T47D (cell line): ENCODE measurements at regions not wholly inside any gene's neighbourhood (a gene's known extent, or its start where the extent isn't known, plus 50 kb on each side); places are given as distances from the start of the nearest gene placed in this dataset.

Source experiments
- DNase-seq, 2 experiments: peaks; one replicate each; pipeline versions ENCODE4 v3.0.0 to v3.0.0-alpha.2; 2011 to 2012; ENCODE audit warnings: low read depth in 1 of 2, low spot score in 1 of 2
- JUND ChIP-seq: IDR thresholded peaks from 2 replicates; pipeline ENCODE4 v1.6.1; 2012; ENCODE audit warnings: low read depth
- in situ Hi-C: cut with HindIII; loops from 2 replicates; pipeline ENCODE4 v1.10.0; 2016; ENCODE audit warnings: low sequenced_read_pairs, low pct_unique_long_range_greater_than_20kb

DNA sequence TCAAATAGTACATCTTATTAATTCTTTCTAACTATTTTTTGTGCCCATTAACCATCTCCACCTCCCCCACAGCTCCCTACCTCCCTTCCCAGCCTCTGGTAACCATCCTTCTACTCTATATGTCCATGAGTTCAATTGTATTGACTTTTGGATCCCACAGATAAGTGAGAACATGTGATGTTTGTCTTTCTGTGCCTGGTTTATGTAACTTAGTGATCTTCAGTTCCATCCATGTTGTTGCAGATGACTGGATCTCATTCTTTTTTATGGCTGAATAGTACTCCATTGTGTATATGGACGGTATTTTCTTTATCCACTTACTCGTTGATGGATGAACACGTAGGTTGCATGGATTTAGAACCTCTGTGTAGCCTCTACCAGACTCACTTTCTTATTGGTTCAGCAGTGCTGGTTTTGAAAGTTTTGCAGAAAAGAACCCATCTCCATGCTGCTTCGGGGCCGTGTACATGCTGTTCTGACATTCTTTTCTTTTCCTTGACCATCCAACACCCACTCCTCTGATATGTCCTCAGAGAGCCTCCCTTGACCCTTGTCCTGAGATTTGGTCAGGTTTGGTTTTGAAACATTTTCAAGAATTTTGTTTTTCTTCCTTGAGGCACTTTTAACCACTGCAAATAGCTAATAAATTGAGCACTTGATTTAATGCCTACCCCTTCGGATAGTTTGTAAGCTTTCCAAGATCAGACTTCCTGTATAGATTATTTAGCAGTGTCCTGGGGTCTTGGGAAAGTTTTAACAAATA, 231.2 kb upstream of the ZFP64 start:
- no peak for DNase-seq
- in situ Hi-C loops = no loop called here
- no peak for TF ChIP-seq JUND

DNA sequence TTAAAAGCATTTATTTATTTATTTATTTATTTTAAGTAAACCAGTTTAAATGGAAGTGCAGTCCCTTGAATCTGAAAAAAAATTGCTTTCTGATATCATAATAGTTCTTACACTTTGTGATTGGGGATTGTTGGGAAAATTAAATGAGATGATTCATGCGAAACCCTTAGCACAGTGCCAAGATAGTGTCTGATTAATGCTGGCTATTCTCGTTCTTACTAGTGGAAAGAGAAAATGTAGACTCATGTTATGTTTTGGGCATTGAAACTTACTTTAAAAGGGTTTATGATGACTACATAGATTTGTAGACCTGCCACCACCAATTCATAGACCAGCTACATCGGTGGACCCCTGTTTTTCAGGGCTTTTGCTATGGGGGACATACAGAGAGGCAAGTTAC, 229.2 kb upstream of the ZFP64 start:
- DNase-seq = no peak
- in situ Hi-C loops = no loop called here
- no peak for TF ChIP-seq JUND

DNA sequence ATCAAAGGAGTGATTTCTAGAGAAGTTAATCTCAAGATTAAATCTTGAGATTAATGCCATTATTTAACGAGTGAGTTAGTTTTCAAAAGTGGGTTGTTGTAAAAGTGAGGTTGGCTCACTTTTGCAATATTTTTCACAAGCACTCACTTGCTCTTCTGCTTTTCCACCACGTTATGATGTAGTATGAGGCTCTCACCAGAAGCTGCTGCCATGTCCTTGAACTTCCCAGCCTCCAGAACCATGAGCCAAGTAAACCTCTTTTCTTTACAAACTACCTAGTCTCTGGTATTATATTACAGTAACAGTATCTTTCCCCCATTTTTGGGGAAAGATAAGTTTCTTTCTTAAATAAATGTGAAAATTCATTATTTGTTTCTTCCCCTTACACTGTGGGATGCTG, 227.6 kb upstream of the ZFP64 start:
- in situ Hi-C loops = no loop called here
- no peak for DNase-seq
- no peak for TF ChIP-seq JUND

DNA sequence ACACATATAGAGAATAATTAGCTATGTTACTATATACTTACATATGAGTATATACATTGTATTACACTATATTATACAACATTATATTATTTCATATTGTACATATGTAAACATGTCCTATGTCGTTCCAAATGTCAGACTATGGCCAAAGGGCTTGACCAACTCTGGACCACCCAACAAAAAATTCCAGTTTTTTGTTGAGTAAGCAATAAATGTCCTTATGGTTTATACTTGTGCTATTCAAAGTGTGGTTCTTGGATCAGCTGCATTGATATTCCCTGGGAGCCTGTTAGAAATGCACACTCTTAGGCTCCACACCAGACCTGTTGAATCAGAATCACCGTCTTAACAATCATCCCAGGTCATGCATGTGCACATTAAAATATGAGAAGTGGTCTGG, 225.4 kb upstream of the ZFP64 start:
- TF ChIP-seq JUND = no peak
- in situ Hi-C loops = no loop called here

DNA sequence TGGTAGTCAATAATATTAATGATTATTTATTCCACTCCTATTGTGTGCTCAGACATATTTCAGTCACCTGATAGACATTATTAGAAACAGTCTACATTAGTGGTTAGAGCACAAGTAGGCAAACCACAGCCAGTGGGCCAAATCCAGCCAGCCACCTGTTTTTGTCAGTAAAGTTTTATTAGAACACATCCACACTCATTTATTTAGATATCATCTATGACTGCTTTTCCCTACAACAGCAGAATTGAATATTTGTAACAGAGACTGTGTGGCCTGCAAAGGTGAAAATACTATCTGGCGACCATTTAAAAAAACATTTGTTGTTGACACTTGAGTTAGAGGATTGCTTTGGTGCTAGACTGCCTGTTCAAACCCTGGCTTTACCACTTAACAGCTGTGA, 220.0 kb upstream of the ZFP64 start:
- DNase-seq = no peak
- in situ Hi-C loops = no loop called here
- TF ChIP-seq JUND = no peak

More for the DNA sequence above, 225.4 kb upstream of the ZFP64 start:
- DNase-seq = no peak

DNA sequence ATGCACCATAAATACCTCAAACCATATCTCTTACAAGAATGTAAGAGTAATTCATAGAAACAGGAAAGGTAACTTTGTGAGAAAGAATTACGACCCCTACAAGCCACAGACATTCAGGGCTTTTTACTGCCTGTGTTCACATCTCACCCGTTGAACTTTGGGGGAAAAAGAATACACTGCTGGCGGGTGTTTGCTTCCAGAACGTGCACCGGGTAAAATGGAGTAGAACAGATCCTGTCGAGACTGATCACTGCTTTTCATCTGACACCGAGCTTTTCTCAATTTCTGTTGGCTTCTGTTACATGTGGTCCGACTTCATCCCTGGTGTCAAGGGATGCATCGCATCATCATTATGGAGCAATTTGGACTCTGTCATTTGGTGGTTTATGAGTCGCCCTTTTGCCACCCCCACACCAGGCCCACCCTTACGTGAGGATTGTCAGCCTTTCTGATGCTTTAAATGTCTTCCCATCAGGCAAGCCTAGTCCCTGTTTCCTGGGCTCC, 219.2 kb upstream of the ZFP64 start:
- in situ Hi-C loops = no loop called here
- no peak for TF ChIP-seq JUND

DNA sequence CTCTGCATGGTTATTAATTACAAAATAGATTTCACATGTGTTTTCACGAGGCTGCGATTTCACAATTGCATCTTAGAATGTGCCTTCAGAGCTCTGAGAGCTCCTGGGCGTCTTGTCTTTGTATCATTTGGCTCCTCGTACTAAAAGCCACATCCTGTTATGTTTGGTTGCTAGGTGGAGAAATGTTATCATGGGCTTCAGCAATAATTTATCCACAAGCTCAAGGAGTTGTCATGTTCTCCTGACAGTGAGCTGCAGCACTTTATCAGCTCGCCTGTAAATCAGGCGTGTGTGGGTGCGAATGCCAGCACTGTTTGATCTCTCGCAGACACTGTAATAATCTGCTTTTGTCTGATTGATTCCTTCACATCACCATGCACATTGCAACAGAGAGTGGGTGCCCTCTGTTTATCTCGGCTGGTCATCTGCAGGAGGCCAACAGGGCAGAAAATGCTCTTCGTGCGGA, 218.6 kb upstream of the ZFP64 start:
- DNase-seq = no peak
- in situ Hi-C loops = no loop called here

More for the DNA sequence above, 219.2 kb upstream of the ZFP64 start:
- no peak for DNase-seq

DNA sequence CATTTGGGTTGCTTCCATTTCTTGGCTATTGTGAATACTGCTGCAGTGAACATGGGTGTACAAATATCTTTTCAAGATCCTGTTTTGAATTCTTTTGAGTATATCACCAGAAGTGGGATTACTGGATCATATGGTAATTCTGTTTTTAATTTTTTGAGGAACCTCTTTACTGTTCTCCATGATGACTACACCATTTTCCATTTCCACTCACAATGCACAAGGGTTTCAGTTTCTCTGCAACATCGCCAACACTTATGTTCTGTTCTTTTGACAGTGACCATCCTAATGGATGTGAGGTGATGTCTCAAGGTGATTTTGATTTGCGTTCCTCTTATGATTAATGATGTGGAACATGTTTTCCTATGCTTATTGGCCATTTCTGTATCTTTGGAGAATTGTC, 214.4 kb upstream of the ZFP64 start:
- in situ Hi-C loops = no loop called here
- no peak for TF ChIP-seq JUND
- DNase-seq = no peak

More for the DNA sequence above, 218.6 kb upstream of the ZFP64 start:
- TF ChIP-seq JUND = no peak

DNA sequence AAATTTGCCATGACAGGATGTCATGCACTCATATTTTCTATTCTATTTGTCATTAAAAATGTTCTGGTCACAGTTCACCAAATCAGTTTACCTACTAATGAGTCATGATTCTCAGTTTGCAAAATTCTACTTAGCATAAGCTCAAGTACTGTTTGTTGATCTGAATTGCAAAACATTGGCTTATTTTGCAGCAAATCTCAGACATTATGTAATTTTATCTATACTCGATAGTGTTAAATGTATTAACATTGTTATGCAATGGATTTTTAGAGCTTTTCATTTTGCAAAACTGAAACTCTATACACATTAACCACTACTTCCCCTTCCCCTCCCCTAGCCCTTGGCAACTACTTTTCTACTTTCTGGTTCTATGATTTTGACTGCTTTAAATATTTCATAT, 213.8 kb upstream of the ZFP64 start:
- no peak for TF ChIP-seq JUND
- in situ Hi-C loops = no loop called here
- DNase-seq = no peak

DNA sequence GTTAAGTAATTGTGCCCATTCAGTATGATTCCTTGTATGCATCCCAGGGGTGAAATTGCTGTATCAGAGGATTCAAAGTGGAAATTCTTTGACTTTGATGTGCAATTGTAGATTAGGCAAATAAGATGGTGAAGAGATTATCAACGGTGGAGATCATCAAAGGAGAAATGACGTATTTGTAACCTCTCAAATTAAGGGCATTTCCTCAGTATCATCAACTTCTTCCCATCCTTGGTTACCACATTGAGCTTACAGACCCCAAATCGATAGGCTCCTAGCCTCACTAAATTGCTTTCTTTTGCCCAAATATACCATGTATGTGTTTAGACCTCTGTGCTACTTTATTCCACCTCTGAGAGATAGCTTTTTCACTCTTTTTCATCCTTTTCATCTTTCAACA, 213.1 kb upstream of the ZFP64 start:
- TF ChIP-seq JUND = no peak
- no peak for DNase-seq
- in situ Hi-C loops = no loop called here

DNA sequence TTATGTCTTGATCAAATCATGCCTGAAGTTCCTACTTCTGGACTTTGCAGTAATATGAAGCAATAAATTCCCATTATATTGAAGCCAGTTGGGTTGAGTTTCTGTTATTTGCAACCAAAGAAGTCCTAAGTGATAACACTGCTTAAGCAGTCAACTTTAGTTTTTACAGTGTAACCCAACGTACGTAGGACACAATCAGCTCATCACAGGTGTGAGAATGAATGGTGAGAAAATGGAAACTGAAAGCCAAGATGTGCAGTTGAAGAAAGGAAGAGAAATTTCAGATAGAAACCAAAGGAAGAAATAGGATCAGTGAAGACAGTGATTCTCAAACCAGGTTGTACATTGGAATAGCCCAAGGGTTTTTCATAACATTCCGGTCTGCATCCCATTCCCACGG, 211.4 kb upstream of the ZFP64 start:
- DNase-seq = no peak
- no peak for TF ChIP-seq JUND
- in situ Hi-C loops = no loop called here

DNA sequence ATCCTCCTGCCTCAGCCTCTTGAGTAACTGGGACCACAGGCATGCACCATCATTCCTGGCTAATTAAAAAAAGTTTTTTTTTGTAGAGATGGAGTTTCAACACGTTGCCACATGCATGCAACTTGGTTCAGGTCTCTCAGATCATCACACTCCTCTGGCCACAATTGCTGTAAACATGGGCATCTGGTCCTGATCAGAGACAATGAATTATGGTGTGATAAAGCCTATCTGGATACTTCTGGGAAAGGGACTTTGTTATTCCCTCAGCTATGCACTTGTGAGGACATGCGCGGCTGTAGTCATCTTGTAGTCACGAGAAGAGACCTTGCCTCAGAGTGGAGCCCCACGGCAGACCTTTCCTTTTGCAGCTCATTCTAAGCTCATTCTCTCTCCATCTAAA, 210.9 kb upstream of the ZFP64 start:
- in situ Hi-C loops = no loop called here
- TF ChIP-seq JUND = no peak
- DNase-seq = no peak

DNA sequence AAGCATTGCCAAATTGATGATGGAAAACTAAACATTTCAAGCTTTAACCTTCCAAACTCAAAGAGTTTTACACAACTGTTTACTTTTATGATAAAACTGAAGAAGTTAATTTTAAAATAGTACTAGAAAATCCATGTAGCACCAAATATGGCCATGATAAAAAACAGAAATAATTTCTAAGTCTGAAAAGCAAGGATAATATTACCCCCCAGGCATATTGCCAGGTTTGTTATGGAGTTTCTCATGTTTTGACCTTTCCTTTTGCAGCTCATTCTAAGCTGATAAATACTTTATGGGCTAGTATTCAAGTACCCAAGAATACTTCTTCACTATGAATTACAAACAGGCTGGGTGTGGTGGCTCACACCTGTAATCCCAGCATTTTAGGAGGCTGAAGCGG, 209.9 kb upstream of the ZFP64 start:
- in situ Hi-C loops = no loop called here
- no peak for TF ChIP-seq JUND
- no peak for DNase-seq

DNA sequence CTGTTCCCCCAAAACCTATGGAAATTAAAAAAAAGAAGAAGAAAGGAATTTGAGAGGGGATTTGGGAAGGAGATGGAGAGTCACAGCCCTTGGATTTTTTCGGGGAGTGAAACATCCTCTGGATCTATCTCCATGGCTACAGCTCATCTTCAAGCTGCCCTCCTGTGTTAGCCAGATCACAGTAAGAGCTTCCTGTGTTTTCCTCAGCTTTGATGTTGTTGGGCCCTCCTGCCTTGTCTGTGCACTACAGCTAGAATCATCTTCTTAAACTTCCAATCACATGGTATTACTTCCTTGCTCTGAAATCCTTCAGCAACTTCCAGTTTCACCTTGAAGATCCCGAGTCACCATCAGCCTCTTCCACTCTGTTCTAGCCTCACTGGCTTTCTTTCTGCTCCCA, 207.8 kb upstream of the ZFP64 start:
- in situ Hi-C loops = no loop called here
- no peak for DNase-seq
- no peak for TF ChIP-seq JUND
